Peyer's patch (tissue), 4 donors: ENCODE measurements at regions not wholly inside any gene's neighbourhood (a gene's known extent, or its start where the extent isn't known, plus 50 kb on each side); places are given as distances from the start of the nearest gene placed in this dataset.

Experiments used
- CTCF ChIP-seq, 6 experiments: fragments of 450-650 bp in 4 of 6; fragments of 200-600 bp in 2 of 6; sonication (generic) in 1 of 6; IDR thresholded peaks; one replicate each; pipeline ENCODE4 v1.5.1; 2017 to 2019; ENCODE audit warnings: antibody characterized with exemption in 6 of 6, mild to moderate bottlenecking in 3 of 6, moderate library complexity in 1 of 6
- POLR2A ChIP-seq, 2 donors: fragments of 450-650 bp; IDR thresholded peaks; one replicate each; pipeline ENCODE4 v1.5.1; 2017; ENCODE audit warnings: antibody characterized with exemption in 2 of 2, mild to moderate bottlenecking in 2 of 2, moderate library complexity in 2 of 2

- TF ChIP-seq CTCF (IDR thresholded peaks at IDR 0.05): no peak
- no peak for TF ChIP-seq POLR2A (IDR thresholded peaks at IDR 0.05)
These were observed 104.7 kb upstream of the KLHL13 start for GRCh38 chrX:118221270-118221669.
